Activated naive CD4-positive, alpha-beta T cell treated with anti-CD3 and anti-CD28 coated beads for 36 hours (primary cell): ENCODE measurements at regions not wholly inside any gene's neighbourhood (a gene's known extent, or its start where the extent isn't known, plus 50 kb on each side); places are given as distances from the start of the nearest gene placed in this dataset.

Experiments used
- CTCF ChIA-PET: fragments of 350-600 bp; sonication (Branson Sonifier 250); formaldehyde crosslinking; loops from one replicate; lab custom pipeline; 2021; ENCODE audit warnings: antibody characterized with exemption; lab: Charles Lee
- DNase-seq: peaks from one replicate; pipeline ENCODE4 v3.0.0-alpha.2; 2020
- H3K27ac Mint-ChIP-seq: one replicate; pipeline ENCODE4 v1.8.0; 2021; ENCODE audit warnings: mild to moderate bottlenecking, mixed read lengths
- H3K27me3 Mint-ChIP-seq: one replicate; pipeline ENCODE4 v1.8.0; 2021; ENCODE audit warnings: low read depth, mixed read lengths
- H3K36me3 Mint-ChIP-seq: one replicate; pipeline ENCODE4 v1.8.0; 2021; ENCODE audit warnings: low read depth, mixed read lengths
- H3K4me1 Mint-ChIP-seq: one replicate; pipeline ENCODE4 v1.8.0; 2021; ENCODE audit warnings: low read depth, mixed read lengths
- H3K4me3 Mint-ChIP-seq: one replicate; pipeline ENCODE4 v1.8.0; 2021; ENCODE audit warnings: mild to moderate bottlenecking, moderate library complexity, mixed read lengths
- H3K9me3 Mint-ChIP-seq: one replicate; pipeline ENCODE4 v1.8.0; 2021; ENCODE audit warnings: mixed read lengths
- intact Hi-C: fragments of 100-400 bp; cut with micrococcal nuclease; formaldehyde crosslinking; loops from one replicate; pipeline ENCODE4 v1.15.1; 2023

DNA sequence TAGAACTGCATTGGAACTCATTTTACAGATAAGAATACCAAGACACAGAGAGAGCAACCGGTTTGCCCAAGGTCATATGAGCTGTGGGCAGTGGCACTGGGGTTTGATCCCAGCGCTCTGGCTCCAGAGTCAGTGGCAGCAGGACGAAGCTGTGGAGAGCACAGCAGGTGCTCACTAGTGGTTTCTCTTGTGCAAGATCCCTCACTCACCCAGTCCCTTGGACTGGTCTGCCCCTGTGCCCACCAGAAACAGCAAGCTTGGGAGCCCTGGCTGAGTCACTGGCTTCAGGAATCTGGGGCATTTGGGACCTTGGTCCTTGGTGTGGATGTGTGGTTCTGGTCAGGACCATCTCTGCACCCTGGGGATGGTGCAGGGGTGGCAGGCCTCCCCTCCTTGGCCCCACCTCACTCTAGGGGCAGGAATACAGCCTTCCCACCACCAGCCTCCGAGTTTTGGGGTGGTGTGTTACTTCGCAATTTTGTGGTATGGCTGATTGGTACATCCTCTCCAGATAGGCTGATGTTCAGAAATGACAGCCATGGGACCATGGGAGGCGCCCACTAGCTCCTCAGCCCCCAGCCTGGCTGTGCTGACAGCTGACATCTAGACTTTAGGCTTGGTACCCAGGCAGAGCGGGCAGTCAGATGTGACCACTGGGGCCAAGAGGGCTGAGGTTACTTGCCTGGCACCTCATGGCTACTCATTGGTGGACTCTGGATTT is 104.6 kb downstream of the LSM3 start:
- CTCF ChIA-PET = no interaction called here
- no peak for DNase-seq
- Mint-ChIP-seq H3K4me1 (no peaks in the 10 kb centered on the region), H3K27me3 (no peaks in the 10 kb centered on the region), H3K36me3 (no peaks in the 10 kb centered on the region), H3K4me3 (no peak overlapping the region), H3K9me3 (no peaks in the 10 kb centered on the region), H3K27ac (no peak overlapping the region)
- intact Hi-C loops = no loop called here

DNA sequence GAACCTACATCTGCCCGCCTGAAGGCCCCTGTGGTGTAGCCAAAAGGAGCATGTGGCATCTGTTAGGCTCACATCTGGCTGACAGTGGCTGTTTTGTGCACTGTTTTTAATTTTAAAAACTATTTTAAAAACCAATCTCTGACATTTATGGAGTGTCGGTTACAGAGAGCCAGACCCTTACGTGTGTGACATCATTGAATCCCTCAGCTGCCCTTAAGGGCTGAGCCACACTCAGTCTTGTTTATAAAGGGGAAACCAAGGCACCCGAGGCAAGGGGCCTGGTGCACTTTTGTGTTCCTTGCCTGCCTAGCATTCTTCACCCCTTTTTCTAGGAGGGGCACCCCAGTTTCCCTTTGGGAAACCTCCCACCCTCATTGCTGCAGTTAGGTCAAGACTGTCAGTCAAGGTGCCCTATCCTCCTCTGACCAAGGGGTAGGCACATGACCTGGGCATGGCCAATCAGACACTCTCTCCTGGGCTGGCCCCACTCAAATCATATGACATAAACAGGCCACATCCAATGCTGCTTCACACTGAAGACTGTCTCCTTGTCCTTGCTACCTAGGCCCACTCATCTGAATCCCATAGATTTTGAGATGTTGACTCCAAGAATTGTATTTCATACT is 105.3 kb downstream of the LSM3 start:
- intact Hi-C loops = no loop called here
- Mint-ChIP-seq H3K27me3 (no peaks in the 10 kb centered on the region), H3K4me3 (no peak overlapping the region), H3K36me3 (no peaks in the 10 kb centered on the region), H3K9me3 (no peaks in the 10 kb centered on the region), H3K27ac (no peak overlapping the region), H3K4me1 (no peaks in the 10 kb centered on the region)
- CTCF ChIA-PET = no interaction called here
- no peak for DNase-seq

DNA sequence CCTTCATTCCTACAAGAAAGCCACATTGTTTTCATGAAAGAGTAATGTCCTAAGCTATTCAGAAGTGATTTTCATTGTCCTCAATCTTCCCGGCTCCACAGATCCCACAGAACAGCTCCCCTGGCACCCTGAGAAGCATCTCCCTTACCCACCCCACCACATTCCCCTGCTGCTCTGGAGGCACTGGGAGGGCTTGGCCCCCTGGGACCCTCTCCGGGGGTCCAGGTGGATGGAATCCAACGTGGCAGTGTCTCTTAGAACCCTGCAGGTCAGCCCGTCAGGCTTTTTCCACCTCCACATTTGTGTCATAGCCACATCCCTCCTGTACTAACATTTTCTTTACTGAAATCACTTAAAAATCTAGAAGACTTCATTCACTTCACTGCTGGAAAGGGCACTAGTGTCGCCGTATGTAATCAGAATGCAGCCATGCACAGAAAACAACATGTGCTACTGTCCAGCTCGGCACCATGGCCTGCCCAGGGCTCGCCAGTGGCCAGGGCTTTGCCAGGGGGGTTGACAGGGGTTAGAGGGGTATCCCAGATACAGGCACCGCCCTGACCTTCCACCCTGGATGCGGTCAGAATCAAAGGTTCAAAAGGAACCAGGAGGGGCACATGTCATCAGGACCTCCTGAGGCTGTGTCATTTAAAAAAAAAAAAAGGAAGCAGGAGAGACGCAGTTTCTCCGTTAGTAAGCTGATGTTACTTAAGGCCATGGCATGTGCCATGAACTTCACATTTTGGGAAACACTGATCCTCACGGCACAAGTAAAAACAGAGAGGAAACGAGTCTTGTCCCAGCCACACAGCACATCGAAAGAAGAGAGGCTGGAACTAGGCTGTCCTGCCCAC is 106.3 kb downstream of the LSM3 start:
- CTCF ChIA-PET = no interaction called here
- intact Hi-C loops = no loop called here
- H3K9me3 Mint-ChIP-seq = no peaks in the 10 kb centered on the region
- H3K36me3 Mint-ChIP-seq = no peaks in the 10 kb centered on the region
- H3K4me3 Mint-ChIP-seq = no peak overlapping the region
- H3K4me1 Mint-ChIP-seq = no peaks in the 10 kb centered on the region
- no peak for DNase-seq
- H3K27ac Mint-ChIP-seq = no peak overlapping the region
- H3K27me3 Mint-ChIP-seq = no peaks in the 10 kb centered on the region

DNA sequence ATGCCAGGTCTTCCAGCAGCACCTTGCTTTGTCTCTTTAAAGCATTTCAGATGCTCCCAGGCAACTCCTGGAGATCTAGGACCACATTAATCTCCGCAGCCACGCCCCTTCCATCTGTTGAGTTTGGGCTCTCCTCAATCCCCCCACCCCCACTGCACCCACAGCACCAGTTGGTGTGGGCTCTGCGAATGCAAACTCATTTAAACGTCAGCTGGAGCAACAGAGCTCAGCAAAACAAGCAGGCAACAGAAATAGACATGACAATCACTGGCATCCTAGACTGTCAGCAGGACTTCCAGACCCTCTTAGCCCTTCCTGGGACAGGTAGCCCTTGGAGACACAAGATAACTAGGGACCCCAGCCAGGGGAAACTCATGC is 106.9 kb downstream of the LSM3 start:
- intact Hi-C loops = no loop called here
- H3K36me3 Mint-ChIP-seq = no peaks in the 10 kb centered on the region
- CTCF ChIA-PET = no interaction called here
- no peak overlapping the region for H3K4me3 Mint-ChIP-seq
- no peaks in the 10 kb centered on the region for H3K4me1 Mint-ChIP-seq
- no peaks in the 10 kb centered on the region for H3K9me3 Mint-ChIP-seq
- no peak for DNase-seq
- H3K27me3 Mint-ChIP-seq = no peaks in the 10 kb centered on the region
- no peak overlapping the region for H3K27ac Mint-ChIP-seq

DNA sequence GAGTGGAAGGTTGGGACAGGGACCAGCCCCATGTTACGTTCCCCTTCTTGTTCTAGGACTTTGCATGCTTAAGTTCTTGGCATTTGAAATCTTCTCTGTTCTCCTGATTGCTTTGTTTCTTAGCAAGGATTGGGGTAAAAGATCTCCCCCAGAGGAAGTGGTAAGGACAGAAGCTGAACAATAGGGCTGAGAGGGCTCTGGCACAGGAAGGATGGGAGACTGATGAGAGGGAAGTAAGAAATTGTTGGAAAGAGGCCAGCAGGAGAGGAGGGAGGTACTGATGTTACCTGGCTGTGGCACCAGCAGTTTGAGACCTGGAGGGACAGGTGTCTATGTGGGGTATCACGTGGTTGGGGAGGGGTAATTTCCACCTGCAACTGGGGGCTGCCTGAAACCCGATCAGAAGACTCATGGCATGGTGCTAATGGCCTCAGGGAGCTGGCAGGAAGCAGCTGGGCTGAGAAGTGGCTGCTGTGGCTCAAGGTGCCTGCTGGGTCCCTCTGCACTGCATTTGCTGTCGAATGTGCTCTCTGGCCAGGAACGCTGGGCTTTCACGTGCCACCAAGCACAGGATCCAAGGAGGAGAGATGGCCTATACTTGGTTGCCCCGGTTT is 108.4 kb downstream of the LSM3 start:
- no peaks in the 10 kb centered on the region for H3K27me3 Mint-ChIP-seq
- H3K36me3 Mint-ChIP-seq = no peaks in the 10 kb centered on the region
- H3K4me1 Mint-ChIP-seq = no peaks in the 10 kb centered on the region
- no peaks in the 10 kb centered on the region for H3K9me3 Mint-ChIP-seq
- DNase-seq = no peak
- intact Hi-C loops = no loop called here
- no peak overlapping the region for H3K4me3 Mint-ChIP-seq
- no peak overlapping the region for H3K27ac Mint-ChIP-seq
- CTCF ChIA-PET = no interaction called here

DNA sequence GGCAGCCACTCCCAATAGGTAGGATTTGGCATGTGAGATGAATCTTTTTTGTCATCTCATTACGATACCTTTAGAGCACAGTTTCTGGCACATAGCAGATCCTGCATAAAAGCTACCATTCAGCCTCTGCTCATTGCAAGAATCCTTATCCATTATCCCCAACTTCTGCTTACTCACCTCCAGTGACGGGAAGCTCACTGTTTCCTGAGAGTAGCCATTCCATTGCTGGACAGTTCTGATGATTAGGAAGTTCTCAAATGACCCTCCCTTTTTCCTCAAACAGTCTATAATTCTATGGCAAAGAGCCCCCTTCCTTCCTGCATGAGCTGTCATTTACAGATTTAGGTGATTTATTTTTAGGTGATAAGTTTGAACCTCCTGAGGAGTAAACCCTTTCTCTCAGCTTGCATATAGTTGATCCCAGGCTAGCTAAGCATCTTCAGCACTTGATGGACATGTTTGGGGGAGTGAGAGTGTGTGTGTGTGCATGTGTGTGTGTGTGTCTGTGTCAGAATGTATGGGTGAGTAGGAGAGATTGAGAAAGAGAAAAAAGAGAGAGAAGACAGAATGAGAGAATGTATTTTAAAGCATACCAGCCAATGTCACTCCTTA is 109.7 kb downstream of the LSM3 start:
- no peak overlapping the region for H3K27ac Mint-ChIP-seq
- no peaks in the 10 kb centered on the region for H3K4me1 Mint-ChIP-seq
- no peak overlapping the region for H3K4me3 Mint-ChIP-seq
- H3K27me3 Mint-ChIP-seq = no peaks in the 10 kb centered on the region
- no peaks in the 10 kb centered on the region for H3K9me3 Mint-ChIP-seq
- H3K36me3 Mint-ChIP-seq = no peaks in the 10 kb centered on the region
- DNase-seq = no peak
- intact Hi-C loops = no loop called here
- CTCF ChIA-PET = interaction anchor here (0.6 to 1.3 kb wide), 2 partner anchors 92 to 179 kb away, joined by 3 to 8 read pairs; no protein-coding TSS in a partner anchor

DNA sequence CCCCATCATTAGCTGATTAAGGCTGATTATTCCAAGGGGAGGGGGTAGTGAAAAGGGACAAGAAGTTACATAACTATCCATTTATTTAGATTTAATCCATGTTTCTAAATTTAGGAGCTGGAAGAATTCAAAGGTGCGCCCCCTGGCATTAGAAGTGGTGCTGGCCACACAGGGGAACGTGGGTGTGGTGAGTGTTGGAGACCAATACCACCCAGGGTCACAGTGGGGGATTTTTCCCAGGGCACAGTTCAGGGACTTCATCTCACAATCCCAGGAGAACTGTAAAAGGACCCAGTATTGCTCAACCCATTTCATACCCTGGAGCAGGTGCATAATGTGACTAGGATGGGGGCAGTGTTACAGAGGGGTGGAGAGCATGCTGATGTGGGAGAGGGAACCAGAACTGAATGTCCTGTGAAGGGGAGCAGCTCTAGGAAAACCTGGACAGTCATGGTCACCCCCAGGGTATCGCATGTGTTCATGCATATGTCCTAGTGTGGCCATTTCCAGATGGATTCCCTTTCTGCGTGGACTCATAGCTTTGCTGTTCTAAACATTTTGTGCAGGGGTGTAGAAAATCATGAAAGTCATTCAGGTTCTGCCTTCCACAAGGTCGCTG is 110.3 kb downstream of the LSM3 start:
- Mint-ChIP-seq H3K27me3 (no peaks in the 10 kb centered on the region), H3K4me3 (no peak overlapping the region), H3K36me3 (no peaks in the 10 kb centered on the region), H3K27ac (no peak overlapping the region), H3K9me3 (no peaks in the 10 kb centered on the region), H3K4me1 (no peaks in the 10 kb centered on the region)
- intact Hi-C loops = no loop called here
- CTCF ChIA-PET = interaction anchor here (1.3 kb wide), 1 partner anchor 178 kb away, joined by 3 read pairs; no protein-coding TSS in a partner anchor
- DNase-seq = no peak

DNA sequence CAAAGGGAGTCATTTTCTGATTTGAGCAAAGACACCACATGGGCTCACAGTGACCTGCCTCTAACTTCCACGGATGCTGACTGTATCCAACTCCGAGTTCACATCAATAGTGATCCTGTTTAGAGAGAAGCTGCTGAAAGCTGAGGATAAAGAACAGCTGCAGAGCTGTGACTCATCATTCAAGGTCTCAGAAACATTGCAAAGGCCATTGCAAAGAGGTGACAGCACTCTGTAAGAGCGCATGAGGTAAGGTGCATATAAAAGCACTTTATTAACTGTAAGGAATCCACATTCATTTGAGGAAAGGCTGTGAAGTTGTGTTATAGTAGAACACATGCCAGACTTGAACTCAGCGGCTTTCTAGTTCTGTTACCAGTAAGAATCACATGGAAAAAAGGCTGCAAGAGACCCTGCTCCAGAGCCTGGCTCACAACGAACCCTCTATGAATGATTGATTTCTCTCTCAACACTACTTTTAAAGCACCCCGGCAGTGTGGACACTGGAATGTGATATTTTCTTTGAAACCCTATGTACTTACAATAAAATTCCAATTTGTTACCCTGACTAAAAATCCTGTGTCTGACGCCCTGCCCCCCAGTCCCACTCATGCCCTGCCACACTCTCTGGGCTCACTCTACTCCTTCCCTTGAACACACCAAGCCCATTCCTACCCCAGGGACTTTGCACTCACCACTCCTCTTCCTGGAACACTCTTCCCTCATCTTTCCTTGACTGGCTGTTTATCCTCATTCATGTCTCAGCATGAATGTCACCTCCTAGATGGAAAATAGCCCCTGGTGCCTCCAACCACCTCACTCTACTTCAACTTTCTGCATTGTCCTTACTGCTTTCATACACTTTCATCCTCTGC is 111.2 kb downstream of the LSM3 start:
- intact Hi-C loops = no loop called here
- CTCF ChIA-PET = interaction anchor here (0.5 to 1.3 kb wide), 3 partner anchors 15 to 367 kb away, joined by 3 to 5 read pairs (median 4); no protein-coding TSS in a partner anchor
- peaks cover 1% of the 10 kb centered on the region for H3K27me3 Mint-ChIP-seq
- no peaks in the 10 kb centered on the region for H3K36me3 Mint-ChIP-seq
- DNase-seq = no peak
- no peak overlapping the region for H3K4me3 Mint-ChIP-seq
- H3K27ac Mint-ChIP-seq = no peak overlapping the region
- H3K4me1 Mint-ChIP-seq = peaks cover 2% of the 10 kb centered on the region
- no peaks in the 10 kb centered on the region for H3K9me3 Mint-ChIP-seq

DNA sequence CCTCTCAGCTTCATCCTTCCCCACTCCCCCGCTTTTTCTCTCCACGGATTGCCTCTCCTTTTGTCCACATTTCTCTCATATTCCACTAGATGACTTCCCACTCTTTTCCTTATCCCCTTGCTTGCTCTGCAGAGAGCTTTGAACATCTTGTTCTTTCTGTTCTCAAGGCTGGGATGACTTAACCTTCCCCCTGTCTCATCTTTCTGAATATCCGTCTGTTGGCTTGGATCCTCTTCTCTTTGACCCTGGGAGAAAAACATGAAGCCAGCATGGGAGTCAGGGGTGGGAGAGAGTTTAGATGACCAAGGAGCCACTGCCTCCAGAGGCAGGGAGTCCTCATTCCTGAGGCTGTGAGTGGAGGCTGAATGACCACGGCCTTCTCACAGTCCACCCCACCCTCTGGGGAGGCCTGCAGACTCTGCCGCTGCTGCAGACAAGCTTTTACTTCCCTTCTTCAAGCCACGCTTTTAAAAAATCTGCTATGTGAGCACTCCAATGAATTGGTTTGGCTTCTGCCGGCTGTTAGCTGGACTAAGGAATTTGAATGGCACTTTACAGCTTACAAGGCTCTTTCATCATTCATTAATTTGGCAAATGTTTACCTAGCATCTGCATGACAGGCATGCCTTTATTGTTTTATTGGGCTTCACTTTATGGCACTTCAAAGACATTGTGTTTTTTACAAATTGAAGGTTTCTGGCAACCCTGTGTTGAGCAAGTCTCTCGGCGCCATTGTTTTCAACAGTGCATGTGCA is 111.6 kb upstream of the SLC6A6 start:
- no peak for DNase-seq
- Mint-ChIP-seq H3K27ac (no peak overlapping the region), H3K36me3 (no peaks in the 10 kb centered on the region), H3K9me3 (no peaks in the 10 kb centered on the region), H3K4me1 (peaks cover 2% of the 10 kb centered on the region), H3K4me3 (no peak overlapping the region), H3K27me3 (peaks cover 7% of the 10 kb centered on the region)
- CTCF ChIA-PET = no interaction called here
- intact Hi-C loops = no loop called here

DNA sequence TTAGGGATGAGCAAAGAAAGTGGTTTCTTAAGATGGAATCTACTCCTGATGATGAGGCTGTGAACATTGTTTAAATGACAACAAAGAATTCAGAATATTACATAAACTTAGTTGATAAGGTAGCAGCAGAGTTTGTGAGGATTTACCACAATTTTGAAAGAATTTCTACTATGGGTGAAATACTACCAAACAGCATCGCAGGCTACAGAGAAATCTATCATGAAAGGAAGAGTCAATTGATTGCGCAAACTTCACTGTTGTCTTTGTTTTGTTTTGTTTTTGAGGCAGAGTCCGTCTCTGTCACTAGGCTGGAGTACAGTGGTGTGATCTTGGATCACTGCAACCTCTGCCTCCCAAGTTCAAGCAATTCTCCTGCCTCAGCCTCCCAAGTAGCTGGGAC is 107.4 kb upstream of the SLC6A6 start:
- intact Hi-C loops = no loop called here
- H3K9me3 Mint-ChIP-seq = no peaks in the 10 kb centered on the region
- H3K36me3 Mint-ChIP-seq = no peaks in the 10 kb centered on the region
- CTCF ChIA-PET = interaction anchor here (1.2 kb wide), 1 partner anchor 35 kb away, joined by 4 read pairs; no protein-coding TSS in a partner anchor
- H3K4me3 Mint-ChIP-seq = no peak overlapping the region
- no peak for DNase-seq
- H3K4me1 Mint-ChIP-seq = peaks cover 2% of the 10 kb centered on the region
- H3K27ac Mint-ChIP-seq = no peak overlapping the region
- H3K27me3 Mint-ChIP-seq = peaks cover 13% of the 10 kb centered on the region
